ENCODE measurements at regions not wholly inside any gene's neighbourhood (a gene's known extent, or its start where the extent isn't known, plus 50 kb on each side); places are given as distances from the start of the nearest gene placed in this dataset.

GRCh38 chr6:104017410-104018381 lies 842.0 kb downstream of the HACE1 start:
- DNase-seq: no peak

GRCh38 chr6:104014163-104014959 lies 845.4 kb downstream of the HACE1 start:
- DNase-seq: no peak

GRCh38 chr6:104013312-104013971 lies 846.3 kb downstream of the HACE1 start:
- DNase-seq: no peak

- no peak for DNase-seq
Observed at GRCh38 chr6:104010897-104011296, 848.8 kb downstream of the HACE1 start.

- no peak for DNase-seq
Observed at GRCh38 chr6:104003803-104004516, 855.8 kb downstream of the HACE1 start.

GRCh38 chr6:103995571-103995970 lies 864.1 kb downstream of the HACE1 start:
- no peak for DNase-seq

GRCh38 chr6:103983860-103984259 lies 875.9 kb downstream of the HACE1 start:
- no peak for DNase-seq

GRCh38 chr6:103983011-103983410 lies 876.7 kb downstream of the HACE1 start:
- no peak for DNase-seq

- no peak for DNase-seq
Observed at GRCh38 chr6:103982574-103982973, 877.1 kb downstream of the HACE1 start.

GRCh38 chr6:103979308-103979707 lies 880.4 kb downstream of the HACE1 start:
- DNase-seq: no peak

- no peak for DNase-seq
Observed at GRCh38 chr6:103937389-103937788, 922.3 kb downstream of the HACE1 start.

GRCh38 chr6:103925317-103925716 lies 934.4 kb downstream of the HACE1 start:
- peak; percentile 56 for DNase-seq

- DNase-seq: no peak
Observed at GRCh38 chr6:103910018-103910417, 949.7 kb downstream of the HACE1 start.

- no peak for DNase-seq
Observed at GRCh38 chr6:103908898-103909297, 950.8 kb downstream of the HACE1 start.

GRCh38 chr6:103895136-103895535 lies 964.6 kb downstream of the HACE1 start:
- DNase-seq: no peak

- DNase-seq: no peak
Observed at GRCh38 chr6:103893141-103893581, 966.6 kb downstream of the HACE1 start.

GRCh38 chr6:103886951-103887350 lies 972.8 kb downstream of the HACE1 start:
- no peak for DNase-seq

- DNase-seq: no peak
Observed at GRCh38 chr6:103885446-103885845, 974.3 kb downstream of the HACE1 start.

- no peak for DNase-seq
Observed at GRCh38 chr6:103879800-103880199, 979.9 kb downstream of the HACE1 start.

- DNase-seq: no peak
Observed at GRCh38 chr6:103875221-103875620, 984.5 kb downstream of the HACE1 start.

GRCh38 chr6:103874575-103874974 lies 985.1 kb downstream of the HACE1 start:
- no peak for DNase-seq

- no peak for DNase-seq
Observed at GRCh38 chr6:103872678-103873077, 987.0 kb downstream of the HACE1 start.

- no peak for DNase-seq
Observed at GRCh38 chr6:103872233-103872632, 987.5 kb downstream of the HACE1 start.

All from NCI-H2107 (cell line).